GM18519 (cell line): ENCODE measurements at regions not wholly inside any gene's neighbourhood (a gene's known extent, or its start where the extent isn't known, plus 50 kb on each side); places are given as distances from the start of the nearest gene placed in this dataset.
"Not testable (repeated sequence)": the region's sequence is repeated elsewhere in the genome, so short reads cannot be mapped to it uniquely, and the experiment has no call there.

Experiments used
- ATAC-seq: cut with Tn5 transposase; IDR thresholded peaks from one replicate; pipeline ENCODE4 v1.9.1; 2021; ENCODE audit warnings: mild to moderate bottlenecking, moderate library complexity; ENCODE audit not compliant: unreplicated experiment, low FRiP score

DNA sequence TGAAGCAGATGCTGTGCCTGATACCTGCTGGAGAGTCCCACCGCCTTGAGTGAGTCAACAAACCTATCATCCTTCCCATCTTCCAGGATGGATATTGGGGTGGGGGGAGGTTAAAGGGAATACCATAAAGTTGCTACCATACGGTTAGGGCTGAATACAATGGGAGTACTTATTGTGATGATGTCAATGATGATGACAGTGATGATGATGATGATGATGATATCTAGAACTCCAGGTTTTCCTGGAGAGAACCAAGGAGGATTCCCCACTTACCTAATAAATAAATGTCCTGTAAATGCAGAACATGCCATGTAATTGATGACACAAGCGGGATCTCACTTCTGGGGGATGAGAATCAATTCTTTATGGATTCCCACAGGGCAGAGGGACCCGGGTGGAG is 370.9 kb downstream of the BCL2L11 start:
- ATAC-seq: not testable (repeated sequence)

- not testable (repeated sequence) for ATAC-seq
These were observed 372.4 kb downstream of the BCL2L11 start for GRCh38 chr2:111492995-111493719.

DNA sequence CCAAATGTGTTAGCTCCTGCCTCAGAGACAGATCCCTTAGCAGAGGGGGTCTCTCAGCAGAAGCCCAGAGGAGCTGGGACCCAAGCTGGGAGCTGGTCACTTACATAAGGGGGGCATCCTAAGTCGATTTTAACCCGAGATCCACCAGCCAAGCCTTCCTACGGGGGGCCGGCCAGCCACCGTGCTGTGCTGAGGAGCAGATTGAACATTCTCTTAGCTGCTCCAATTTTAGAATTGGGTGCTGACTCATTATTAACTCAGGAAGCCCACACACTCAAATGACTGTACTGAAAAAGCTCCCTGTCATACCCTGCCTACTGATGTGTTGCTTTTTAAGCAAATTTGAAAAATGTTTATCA is 373.0 kb downstream of the BCL2L11 start:
- ATAC-seq: peak; percentile 83

- not testable (repeated sequence) for ATAC-seq
These were observed 373.7 kb downstream of the BCL2L11 start for GRCh38 chr2:111494288-111494980.

DNA sequence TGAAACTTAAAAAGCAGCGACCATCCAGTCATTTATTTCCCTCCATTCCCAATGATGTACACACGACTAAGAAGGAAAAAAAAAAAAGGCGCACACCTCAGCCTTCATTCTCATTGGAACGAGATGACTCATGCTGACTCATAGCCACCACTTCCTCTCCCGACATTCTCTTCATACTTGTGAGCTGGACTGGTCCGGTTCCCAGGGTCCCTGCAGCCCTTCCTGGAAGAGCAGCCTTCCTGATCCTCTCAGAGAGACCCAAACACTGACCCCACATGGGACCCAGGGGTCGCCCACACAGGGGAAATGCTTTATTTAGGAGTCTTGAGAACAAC is 374.2 kb downstream of the BCL2L11 start:
- not testable (repeated sequence) for ATAC-seq

DNA sequence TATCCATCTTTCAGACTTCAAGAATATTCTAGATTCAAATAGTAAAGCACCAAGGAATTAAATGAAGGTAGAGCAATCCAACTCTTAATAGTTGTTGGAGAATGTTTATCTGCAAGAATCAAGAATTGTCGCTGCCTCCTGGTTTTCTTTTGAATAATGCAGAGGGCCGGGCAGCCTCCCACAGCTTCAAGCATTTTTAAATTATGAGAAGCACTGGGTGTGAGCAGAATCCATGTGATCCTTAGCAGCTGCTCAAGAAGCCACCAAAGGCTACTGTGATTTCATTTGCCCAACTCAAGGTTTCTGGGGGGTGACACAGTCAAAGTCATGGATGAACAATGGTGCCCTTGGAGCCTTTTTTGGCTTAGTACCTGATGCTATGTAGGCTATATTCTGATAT is 374.9 kb downstream of the BCL2L11 start:
- not testable (repeated sequence) for ATAC-seq

DNA sequence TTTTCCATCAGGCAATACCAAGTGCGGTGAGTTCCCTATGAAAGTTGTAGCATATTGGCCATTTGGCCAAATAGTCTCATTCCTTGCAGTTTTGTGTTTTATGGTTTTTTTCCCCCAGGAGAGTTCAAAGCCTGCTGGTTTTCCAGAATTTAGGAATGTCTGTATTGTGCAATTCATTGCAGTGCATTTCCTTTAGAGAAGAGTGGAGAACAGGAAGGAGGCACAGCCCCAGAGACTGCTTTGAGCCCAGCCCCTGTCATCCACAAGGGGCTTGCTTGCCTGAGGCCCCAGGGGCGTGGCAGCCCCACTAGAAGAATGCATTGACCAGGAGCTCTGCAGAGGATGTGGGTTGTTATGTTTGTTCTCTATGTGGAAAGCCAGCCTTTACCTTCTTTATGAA is 375.5 kb downstream of the BCL2L11 start:
- ATAC-seq: not testable (repeated sequence)

- not testable (repeated sequence) for ATAC-seq
These were observed 376.1 kb downstream of the BCL2L11 start for GRCh38 chr2:111496860-111497259.

- not testable (repeated sequence) for ATAC-seq
These were observed 376.6 kb downstream of the BCL2L11 start for GRCh38 chr2:111497270-111497669.

- not testable (repeated sequence) for ATAC-seq
These were observed 379.9 kb downstream of the BCL2L11 start for GRCh38 chr2:111500536-111501062.

- ATAC-seq: not testable (repeated sequence)
These were observed 380.0 kb downstream of the ANAPC1 start for GRCh38 chr2:111503844-111504570.

DNA sequence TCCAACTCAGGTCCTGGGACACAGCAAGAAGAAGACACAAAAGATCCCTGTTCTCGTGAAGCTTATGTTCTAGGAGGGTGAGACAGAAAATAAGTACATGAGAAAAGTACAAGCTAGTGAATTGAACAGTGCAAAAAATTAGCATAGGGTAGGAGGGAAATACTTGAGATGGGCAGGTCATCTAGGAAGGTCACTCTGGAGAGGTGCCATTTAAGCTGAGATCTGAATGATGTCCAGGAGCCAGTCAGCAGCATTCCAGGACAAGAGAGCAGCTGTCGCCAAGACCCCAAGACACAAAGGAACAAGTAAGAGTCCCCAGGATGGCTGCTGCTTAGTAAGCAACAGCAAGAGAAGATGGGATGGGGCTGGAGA is 379.4 kb downstream of the ANAPC1 start:
- ATAC-seq: not testable (repeated sequence)

- ATAC-seq: not testable (repeated sequence)
These were observed 378.7 kb downstream of the ANAPC1 start for GRCh38 chr2:111505267-111505666.

DNA sequence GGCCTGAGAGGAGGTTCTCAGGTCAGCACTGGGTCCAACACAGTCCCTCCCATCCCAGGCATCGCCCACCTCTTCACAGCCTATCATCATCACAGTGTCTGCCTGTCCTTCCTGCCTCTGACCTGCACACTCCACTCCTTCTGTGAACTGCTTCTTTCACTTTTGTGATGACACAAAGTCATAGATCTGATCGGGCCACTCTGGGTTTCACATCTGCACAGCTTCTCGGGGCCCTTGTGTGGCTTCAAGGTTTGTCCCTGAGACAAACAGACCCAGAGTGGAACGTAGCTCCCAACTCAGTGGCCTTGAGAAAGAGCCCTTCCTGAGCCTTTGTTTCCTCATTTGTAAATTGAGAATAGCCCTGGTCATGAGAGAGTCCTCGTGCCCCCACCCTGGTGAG is 377.1 kb downstream of the ANAPC1 start:
- ATAC-seq: peak; percentile 97

DNA sequence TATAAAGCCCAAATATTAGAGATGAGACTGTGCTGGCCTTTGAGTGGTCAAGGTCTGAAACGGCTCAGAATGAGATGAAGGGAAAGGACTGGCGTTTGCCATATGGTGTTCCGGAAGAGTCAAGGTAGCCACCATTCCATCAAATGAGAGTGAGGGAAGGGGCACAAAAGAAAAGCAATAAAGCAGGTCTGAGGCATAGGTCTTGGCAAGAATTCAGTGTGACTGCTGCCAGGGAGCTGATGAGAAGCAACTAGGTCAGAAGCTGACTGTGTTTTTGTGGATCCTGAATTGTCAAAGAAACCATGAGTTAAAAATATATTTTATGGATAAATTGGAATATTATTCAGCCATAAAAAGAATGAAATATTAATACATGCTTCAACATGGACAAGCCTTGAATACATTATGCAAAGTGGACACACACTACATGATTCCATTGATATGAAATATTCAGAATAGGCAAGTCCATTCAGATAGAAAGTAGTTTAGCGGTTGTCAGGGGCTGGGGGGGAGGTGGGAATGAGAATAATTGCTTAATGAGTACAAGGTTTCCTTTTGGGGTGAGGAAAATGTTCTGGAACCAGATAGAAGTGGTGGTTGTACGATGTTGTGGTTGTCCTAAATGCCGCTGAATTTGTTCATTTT is 374.6 kb downstream of the ANAPC1 start:
- ATAC-seq: not testable (repeated sequence)

DNA sequence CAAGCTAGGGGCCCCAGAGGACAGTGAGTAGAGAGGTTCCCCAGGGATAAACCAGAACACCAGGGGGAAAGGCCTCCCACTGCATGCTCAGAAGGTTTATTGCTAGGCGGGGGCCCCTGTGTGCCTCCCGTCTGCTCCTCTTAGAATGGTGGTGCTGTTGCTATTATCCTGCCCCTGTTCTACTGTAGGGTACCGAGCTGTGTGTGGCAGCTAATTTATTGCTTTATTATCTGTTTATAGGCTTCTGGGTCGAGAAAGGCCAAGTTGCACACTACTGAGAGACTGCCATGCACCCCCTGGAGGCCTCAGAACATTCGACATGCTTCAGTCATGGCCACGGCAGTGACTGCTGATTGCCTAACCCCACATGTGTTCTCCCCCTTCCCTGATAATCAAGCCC is 373.6 kb downstream of the ANAPC1 start:
- not testable (repeated sequence) for ATAC-seq

GRCh38 chr2:111511062-111511461 is 372.9 kb downstream of the ANAPC1 start:
- ATAC-seq: not testable (repeated sequence)

DNA sequence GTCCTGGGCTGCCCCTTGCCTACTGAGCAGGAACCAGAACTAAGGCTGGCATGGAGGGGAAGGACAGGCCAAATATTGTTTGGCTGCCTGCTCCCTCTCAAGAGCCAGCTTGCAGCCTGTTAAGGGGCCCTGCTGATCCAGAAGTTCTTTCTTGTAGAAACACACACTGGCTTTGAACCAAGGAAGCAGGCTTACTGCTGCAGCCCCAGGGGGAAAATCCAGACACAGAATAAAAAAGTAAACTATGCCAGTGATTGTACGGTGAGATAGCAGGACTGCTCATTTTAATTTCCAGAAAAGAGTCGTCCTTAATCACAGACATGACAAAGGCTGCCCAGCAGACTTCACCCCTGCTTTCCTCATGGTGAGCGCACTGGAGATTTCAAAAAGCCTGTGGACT is 371.6 kb downstream of the ANAPC1 start:
- ATAC-seq: not testable (repeated sequence)

GRCh38 chr2:111514138-111514537 is 369.9 kb downstream of the ANAPC1 start:
- not testable (repeated sequence) for ATAC-seq

GRCh38 chr2:111517050-111517720 is 366.8 kb downstream of the ANAPC1 start:
- not testable (repeated sequence) for ATAC-seq
